Left renal pelvis (tissue), 4 donors: ENCODE measurements at regions not wholly inside any gene's neighbourhood (a gene's known extent, or its start where the extent isn't known, plus 50 kb on each side); places are given as distances from the start of the nearest gene placed in this dataset.

Experiments used
- DNase-seq, 4 donors: peaks; one replicate each; pipeline ENCODE4 v3.0.0-alpha.2; 2013; ENCODE audit warnings: low read depth in 4 of 4, low spot score in 3 of 4

GRCh38 chr5:168015506-168015905 is 275.9 kb upstream of the WWC1 start:
- DNase-seq, result no peak

- DNase-seq, result no peak
Observed at GRCh38 chr5:168017313-168017712, 274.1 kb upstream of the WWC1 start.

- DNase-seq, result no peak
Observed at GRCh38 chr5:168019143-168019542, 272.3 kb upstream of the WWC1 start.

GRCh38 chr5:168020542-168021294 is 270.7 kb upstream of the WWC1 start:
- no peak for DNase-seq

GRCh38 chr5:168022446-168023169 is 268.8 kb upstream of the WWC1 start:
- DNase-seq, result no peak

- DNase-seq, result no peak
Observed at GRCh38 chr5:168023191-168023590, 268.3 kb upstream of the WWC1 start.

- no peak for DNase-seq
Observed at GRCh38 chr5:168024306-168024705, 267.1 kb upstream of the WWC1 start.

GRCh38 chr5:168027007-168027406 is 264.4 kb upstream of the WWC1 start:
- DNase-seq, result no peak

- DNase-seq, result no peak
Observed at GRCh38 chr5:168030912-168031311, 260.5 kb upstream of the WWC1 start.

GRCh38 chr5:168031614-168032013 is 259.8 kb upstream of the WWC1 start:
- DNase-seq, result no peak

GRCh38 chr5:168039039-168039438 is 252.4 kb upstream of the WWC1 start:
- DNase-seq, result no peak

GRCh38 chr5:168039566-168040248 is 251.7 kb upstream of the WWC1 start:
- no peak for DNase-seq

GRCh38 chr5:168041583-168041982 is 249.9 kb upstream of the WWC1 start:
- no peak for DNase-seq

GRCh38 chr5:168042284-168043068 is 249.0 kb upstream of the WWC1 start:
- peak in 2 of 4 donors; percentile 25 to 26 for DNase-seq

- no peak for DNase-seq
Observed at GRCh38 chr5:168046163-168046562, 245.3 kb upstream of the WWC1 start.

GRCh38 chr5:168047043-168047668 is 244.3 kb upstream of the WWC1 start:
- peak in 2 of 4 donors; percentile 42 to 57 for DNase-seq

GRCh38 chr5:168047669-168048111 is 243.8 kb upstream of the WWC1 start:
- DNase-seq, result no peak

GRCh38 chr5:168048486-168048885 is 243.0 kb upstream of the WWC1 start:
- no peak for DNase-seq

- DNase-seq, result no peak
Observed at GRCh38 chr5:168052686-168053085, 238.8 kb upstream of the WWC1 start.

GRCh38 chr5:168054091-168054490 is 237.4 kb upstream of the WWC1 start:
- DNase-seq, result no peak
